PFSK-1 (cell line): ENCODE measurements at regions not wholly inside any gene's neighbourhood (a gene's known extent, or its start where the extent isn't known, plus 50 kb on each side); places are given as distances from the start of the nearest gene placed in this dataset.

Experiments
- FOXP2 ChIP-seq: optimal IDR thresholded peaks from 2 replicates; pipeline ENCODE3; 2011; ENCODE audit warnings: borderline replicate concordance, control low read depth, inconsistent platforms; ENCODE audit not compliant: insufficient read depth; ENCODE audit errors: extremely low read length, extremely low read depth
- POLR2AphosphoS5 ChIP-seq: IDR thresholded peaks from 2 replicates; pipeline ENCODE4 v1.6.1; 2012; ENCODE audit warnings: low read depth, mild to moderate bottlenecking, control low read depth, low read length, moderate library complexity
- REST ChIP-seq, 2 experiments: IDR thresholded peaks; 2 replicates each; pipeline versions ENCODE4 v1.6.1 to v1.8.0; 2011 to 2012; ENCODE audit warnings: low read depth in 2 of 2, low read length in 2 of 2, control low read depth in 1 of 2, inconsistent platforms in 1 of 2, mild to moderate bottlenecking in 1 of 2, moderate library complexity in 1 of 2; ENCODE audit not compliant: insufficient read depth in 1 of 2
- SIN3A ChIP-seq: IDR thresholded peaks from 2 replicates; pipeline ENCODE4 v1.6.1; 2012; ENCODE audit warnings: mild to moderate bottlenecking, low read length, moderate library complexity, borderline replicate concordance; ENCODE audit not compliant: insufficient read depth
- TAF1 ChIP-seq: IDR thresholded peaks from 2 replicates; pipeline ENCODE4 v1.6.1; 2012; ENCODE audit warnings: low read length, control low read depth, borderline replicate concordance; ENCODE audit not compliant: insufficient read depth

GRCh38 chr13:63690672-63691071, 2275.0 kb upstream of the PCDH20 start:
- TF ChIP-seq TAF1 (no peak), POLR2AphosphoS5 (no peak), REST (IDR thresholded peaks at IDR 0.05; ENCODE audit: insufficient read depth in 1 of 2, low read depth in 2 of 2, low read length in 2 of 2) (no peak), SIN3A (no peak), FOXP2 (no peak)
